ENCODE measurements at regions not wholly inside any gene's neighbourhood (a gene's known extent, or its start where the extent isn't known, plus 50 kb on each side); places are given as distances from the start of the nearest gene placed in this dataset.

DNA sequence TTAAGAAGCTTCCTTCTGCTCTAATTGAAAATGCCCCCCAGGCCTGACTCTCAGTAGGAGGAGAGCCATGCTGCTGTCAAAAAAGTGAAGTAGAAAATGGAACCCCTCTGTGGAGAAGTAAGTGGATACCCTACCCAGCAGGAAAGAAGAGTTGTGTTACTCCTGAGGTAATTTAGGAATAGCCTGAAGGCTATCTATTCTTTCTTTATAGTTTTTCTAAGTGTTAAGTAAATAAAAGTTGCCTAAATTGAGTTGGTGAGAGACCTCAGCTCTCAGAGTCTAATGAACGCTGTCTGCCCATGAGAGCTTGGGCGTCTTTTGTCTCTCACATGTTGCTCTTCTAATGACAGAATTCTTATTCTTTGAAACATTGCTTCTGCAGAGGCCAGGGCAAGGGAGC lies 116.2 kb downstream of the NSUN3 start:
- no peaks in the 10 kb centered on the region for H3K36me3 ChIP-seq (replicated peaks; ENCODE audit: low read depth, low read length)
- H2AFZ ChIP-seq (ENCODE audit: low read depth, low read length): no peak overlapping the region
- no peaks in the 10 kb centered on the region for H3K9me3 ChIP-seq (ENCODE audit: insufficient read depth, low read length)
- no peak overlapping the region for H3K27ac ChIP-seq (ENCODE audit: low read length)
- no peaks in the 10 kb centered on the region for H3K4me1 ChIP-seq (ENCODE audit: low read length)
- H3K9ac ChIP-seq (ENCODE audit: low read length): no peak overlapping the region
- H3K27me3 ChIP-seq (ENCODE audit: low read depth, low read length): no peaks in the 10 kb centered on the region
- no peak overlapping the region for H3K4me3 ChIP-seq (ENCODE audit: low read length)
- H3K4me2 ChIP-seq (ENCODE audit: low read length): no peak overlapping the region
- H4K20me1 ChIP-seq (ENCODE audit: insufficient read depth, low read length): no peaks in the 10 kb centered on the region
- H3K79me2 ChIP-seq (ENCODE audit: low read length): no peaks in the 10 kb centered on the region
- TF ChIP-seq, protein P1, sequence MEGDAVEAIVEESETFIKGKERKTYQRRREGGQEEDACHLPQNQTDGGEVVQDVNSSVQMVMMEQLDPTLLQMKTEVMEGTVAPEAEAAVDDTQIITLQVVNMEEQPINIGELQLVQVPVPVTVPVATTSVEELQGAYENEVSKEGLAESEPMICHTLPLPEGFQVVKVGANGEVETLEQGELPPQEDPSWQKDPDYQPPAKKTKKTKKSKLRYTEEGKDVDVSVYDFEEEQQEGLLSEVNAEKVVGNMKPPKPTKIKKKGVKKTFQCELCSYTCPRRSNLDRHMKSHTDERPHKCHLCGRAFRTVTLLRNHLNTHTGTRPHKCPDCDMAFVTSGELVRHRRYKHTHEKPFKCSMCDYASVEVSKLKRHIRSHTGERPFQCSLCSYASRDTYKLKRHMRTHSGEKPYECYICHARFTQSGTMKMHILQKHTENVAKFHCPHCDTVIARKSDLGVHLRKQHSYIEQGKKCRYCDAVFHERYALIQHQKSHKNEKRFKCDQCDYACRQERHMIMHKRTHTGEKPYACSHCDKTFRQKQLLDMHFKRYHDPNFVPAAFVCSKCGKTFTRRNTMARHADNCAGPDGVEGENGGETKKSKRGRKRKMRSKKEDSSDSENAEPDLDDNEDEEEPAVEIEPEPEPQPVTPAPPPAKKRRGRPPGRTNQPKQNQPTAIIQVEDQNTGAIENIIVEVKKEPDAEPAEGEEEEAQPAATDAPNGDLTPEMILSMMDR (IDR thresholded peaks at IDR 0.05; ENCODE audit: low read depth, low read length): no peak
- no peak for TF ChIP-seq EZH2phosphoT487 (IDR thresholded peaks at IDR 0.05; ENCODE audit: low read depth)

DNA sequence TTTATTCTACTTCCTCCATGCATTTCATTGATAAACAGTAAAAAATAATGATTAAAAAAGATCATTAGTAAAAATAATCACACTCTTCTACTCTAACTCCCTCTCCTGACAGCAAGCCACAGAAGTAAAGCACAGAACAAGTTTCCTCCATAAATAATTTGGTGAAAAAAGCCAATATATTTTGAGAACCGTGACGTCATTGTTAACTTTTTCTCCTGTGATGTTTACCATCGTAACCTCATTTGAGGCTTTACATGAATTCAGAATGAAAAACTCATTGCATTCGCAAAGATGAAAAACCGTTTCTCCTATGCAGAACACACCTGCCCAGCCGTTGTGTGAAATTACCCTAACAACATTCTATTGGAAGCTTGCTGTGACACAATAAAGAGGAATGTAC lies 120.7 kb downstream of the NSUN3 start:
- Histone ChIP-seq H3K4me2 (ENCODE audit: low read length) (no peak overlapping the region), H2AFZ (ENCODE audit: low read depth, low read length) (no peak overlapping the region), H3K36me3 (replicated peaks; ENCODE audit: low read depth, low read length) (no peaks in the 10 kb centered on the region), H3K9ac (ENCODE audit: low read length) (no peak overlapping the region), H4K20me1 (ENCODE audit: insufficient read depth, low read length) (no peaks in the 10 kb centered on the region), H3K27me3 (ENCODE audit: low read depth, low read length) (no peaks in the 10 kb centered on the region), H3K27ac (ENCODE audit: low read length) (no peak overlapping the region), H3K9me3 (ENCODE audit: insufficient read depth, low read length) (no peaks in the 10 kb centered on the region), H3K4me1 (ENCODE audit: low read length) (no peaks in the 10 kb centered on the region), H3K4me3 (ENCODE audit: low read length) (no peak overlapping the region), H3K79me2 (ENCODE audit: low read length) (no peaks in the 10 kb centered on the region)
- TF ChIP-seq, protein P1 (IDR thresholded peaks at IDR 0.05; ENCODE audit: low read depth, low read length): no peak
- no peak for TF ChIP-seq EZH2phosphoT487 (IDR thresholded peaks at IDR 0.05; ENCODE audit: low read depth)

DNA sequence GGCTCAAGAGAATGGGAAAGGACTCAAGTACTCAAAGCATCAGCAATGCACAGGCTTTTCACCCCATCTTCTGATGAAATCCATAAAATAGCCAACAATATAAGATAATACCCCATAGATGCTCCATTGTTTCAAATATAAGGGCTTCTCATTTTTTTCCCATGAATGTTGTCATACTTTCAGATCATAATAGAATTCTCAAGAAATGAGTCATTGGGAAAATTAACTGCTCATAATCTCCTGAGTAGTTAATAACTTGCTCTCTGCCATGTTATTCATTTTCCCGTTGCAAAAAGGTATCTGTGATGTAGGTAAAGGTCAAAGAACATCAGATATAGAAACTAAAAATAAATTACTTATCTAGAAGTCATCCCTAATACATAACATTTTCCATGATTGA lies 121.9 kb downstream of the NSUN3 start:
- Histone ChIP-seq H3K4me2 (ENCODE audit: low read length) (no peak overlapping the region), H3K9ac (ENCODE audit: low read length) (no peak overlapping the region), H3K36me3 (replicated peaks; ENCODE audit: low read depth, low read length) (no peaks in the 10 kb centered on the region), H3K27me3 (ENCODE audit: low read depth, low read length) (no peaks in the 10 kb centered on the region), H3K4me1 (ENCODE audit: low read length) (no peaks in the 10 kb centered on the region), H3K4me3 (ENCODE audit: low read length) (no peak overlapping the region), H3K79me2 (ENCODE audit: low read length) (no peaks in the 10 kb centered on the region), H3K9me3 (ENCODE audit: insufficient read depth, low read length) (no peaks in the 10 kb centered on the region), H2AFZ (ENCODE audit: low read depth, low read length) (no peak overlapping the region), H4K20me1 (ENCODE audit: insufficient read depth, low read length) (no peaks in the 10 kb centered on the region), H3K27ac (ENCODE audit: low read length) (no peak overlapping the region)
- TF ChIP-seq EZH2phosphoT487 (IDR thresholded peaks at IDR 0.05; ENCODE audit: low read depth): no peak

DNA sequence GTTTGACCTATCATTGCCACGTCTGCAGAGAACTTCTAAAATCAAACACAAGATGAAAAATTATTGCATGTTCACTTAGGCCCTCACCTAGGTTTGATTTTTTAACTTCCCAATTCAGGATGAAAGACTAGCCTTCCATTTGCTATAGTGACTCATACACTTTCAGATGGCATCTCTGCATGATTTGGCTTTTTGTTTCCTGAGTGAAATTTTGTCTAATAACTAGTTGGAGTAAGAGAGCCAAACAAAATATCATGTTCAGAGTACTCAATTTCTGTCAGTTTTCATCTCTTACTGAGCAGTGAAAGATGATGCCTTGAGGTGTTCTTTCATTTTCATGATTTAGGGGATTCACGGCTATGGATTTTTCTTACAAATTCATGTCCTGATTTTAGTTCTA lies 122.9 kb downstream of the NSUN3 start:
- Histone ChIP-seq H3K4me1 (ENCODE audit: low read length) (no peaks in the 10 kb centered on the region), H4K20me1 (ENCODE audit: insufficient read depth, low read length) (no peaks in the 10 kb centered on the region), H3K9ac (ENCODE audit: low read length) (no peak overlapping the region), H3K4me2 (ENCODE audit: low read length) (no peak overlapping the region), H2AFZ (ENCODE audit: low read depth, low read length) (no peak overlapping the region), H3K79me2 (ENCODE audit: low read length) (no peaks in the 10 kb centered on the region), H3K4me3 (ENCODE audit: low read length) (no peak overlapping the region), H3K36me3 (replicated peaks; ENCODE audit: low read depth, low read length) (no peaks in the 10 kb centered on the region), H3K9me3 (ENCODE audit: insufficient read depth, low read length) (no peaks in the 10 kb centered on the region), H3K27ac (ENCODE audit: low read length) (no peak overlapping the region), H3K27me3 (ENCODE audit: low read depth, low read length) (no peaks in the 10 kb centered on the region)
- TF ChIP-seq, protein P1 (IDR thresholded peaks at IDR 0.05; ENCODE audit: low read depth, low read length): no peak
- no peak for TF ChIP-seq EZH2phosphoT487 (IDR thresholded peaks at IDR 0.05; ENCODE audit: low read depth)

DNA sequence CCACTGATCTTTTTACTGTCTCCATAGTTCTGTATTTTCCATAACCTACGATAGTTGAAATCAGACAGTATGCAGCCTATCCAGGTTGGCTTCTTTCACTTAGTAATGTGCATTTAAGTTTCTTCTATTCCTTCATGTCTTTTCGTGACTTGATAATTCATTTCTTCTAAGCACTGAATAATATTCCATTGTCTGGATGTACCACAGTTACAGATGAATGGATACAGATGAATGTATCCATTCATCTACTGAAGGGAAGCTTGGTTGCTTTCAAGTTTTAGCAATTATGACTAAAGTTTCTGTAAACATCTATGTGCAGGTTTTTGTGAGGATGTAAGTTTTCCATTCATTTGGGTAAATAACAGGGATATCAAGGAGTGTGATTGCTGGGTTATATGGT lies 124.8 kb downstream of the NSUN3 start:
- Histone ChIP-seq H3K27ac (ENCODE audit: low read length) (no peak overlapping the region), H3K36me3 (replicated peaks; ENCODE audit: low read depth, low read length) (no peaks in the 10 kb centered on the region), H3K4me3 (ENCODE audit: low read length) (no peak overlapping the region), H3K79me2 (ENCODE audit: low read length) (no peaks in the 10 kb centered on the region), H4K20me1 (ENCODE audit: insufficient read depth, low read length) (no peaks in the 10 kb centered on the region), H3K9ac (ENCODE audit: low read length) (no peak overlapping the region), H3K27me3 (ENCODE audit: low read depth, low read length) (no peaks in the 10 kb centered on the region), H2AFZ (ENCODE audit: low read depth, low read length) (no peak overlapping the region), H3K4me2 (ENCODE audit: low read length) (no peak overlapping the region), H3K4me1 (ENCODE audit: low read length) (no peaks in the 10 kb centered on the region), H3K9me3 (ENCODE audit: insufficient read depth, low read length) (no peaks in the 10 kb centered on the region)
- TF ChIP-seq, protein P1 (IDR thresholded peaks at IDR 0.05; ENCODE audit: low read depth, low read length): no peak
- TF ChIP-seq EZH2phosphoT487 (IDR thresholded peaks at IDR 0.05; ENCODE audit: low read depth): no peak
